CD4-positive, CD25-positive, alpha-beta regulatory T cell (primary cell): ENCODE measurements at regions not wholly inside any gene's neighbourhood (a gene's known extent, or its start where the extent isn't known, plus 50 kb on each side); places are given as distances from the start of the nearest gene placed in this dataset.
A peak's percentile ranks its signal among the peaks of the same experiment; 100 is the strongest.

Source experiments
- ATAC-seq, 2 donors: fragments of 150-1000 bp; cut with Tn5 transposase; one replicate each; pipeline ENCODE4 v1.10.0; 2021; ENCODE audit warnings: low read depth in 2 of 2, moderate number of reproducible peaks in 2 of 2, moderate library complexity in 1 of 2
- DNase-seq, 3 donors: peaks; one replicate each; pipeline versions ENCODE4 v3.0.0 to v3.0.0-alpha.2; 2012 to 2022; ENCODE audit warnings: mixed read lengths in 1 of 3
- H3K27ac ChIP-seq: one replicate; pipeline ENCODE4 v1.7.0; 2013; ENCODE audit warnings: mild to moderate bottlenecking, low read length; ENCODE audit not compliant: insufficient read depth, poor library complexity, severe bottlenecking
- H3K27me3 ChIP-seq: one replicate; pipeline ENCODE4 v1.7.0; 2013; ENCODE audit warnings: low read length; ENCODE audit not compliant: control insufficient read depth, insufficient read depth
- H3K36me3 ChIP-seq: one replicate; pipeline ENCODE4 v1.7.0; 2013; ENCODE audit warnings: mild to moderate bottlenecking, low read length, moderate library complexity; ENCODE audit not compliant: control insufficient read depth, insufficient read depth
- H3K4me1 ChIP-seq: 2 replicates; pipeline ENCODE4 v1.7.0; 2013; ENCODE audit warnings: mild to moderate bottlenecking, low read length; ENCODE audit not compliant: insufficient read depth, control insufficient read depth, poor library complexity, severe bottlenecking
- H3K4me3 ChIP-seq: one replicate; pipeline ENCODE4 v1.7.0; 2013; ENCODE audit warnings: low read depth, mild to moderate bottlenecking, low read length, moderate library complexity
- H3K9me3 ChIP-seq, 2 experiments: 1 replicate in 1 of 2; 2 replicates in 1 of 2; pipeline ENCODE4 v1.7.0; 2013; ENCODE audit warnings: low read length in 2 of 2, mild to moderate bottlenecking in 1 of 2, moderate library complexity in 1 of 2; ENCODE audit not compliant: control insufficient read depth in 2 of 2
- H3K27ac Mint-ChIP-seq, 3 donors: one replicate each; pipeline ENCODE4 v1.8.0; 2020 to 2022; ENCODE audit warnings: mild to moderate bottlenecking in 3 of 3, mixed read lengths in 3 of 3, moderate library complexity in 2 of 3
- H3K27me3 Mint-ChIP-seq: one replicate; pipeline ENCODE4 v1.8.0; 2022; ENCODE audit warnings: mild to moderate bottlenecking, mixed read lengths
- H3K36me3 Mint-ChIP-seq: one replicate; pipeline ENCODE4 v1.8.0; 2020; ENCODE audit warnings: mixed read lengths
- H3K4me1 Mint-ChIP-seq, 4 donors: one replicate each; pipeline ENCODE4 v1.8.0; 2020 to 2022; ENCODE audit warnings: mixed read lengths in 4 of 4, mild to moderate bottlenecking in 1 of 4
- H3K4me3 Mint-ChIP-seq, 4 donors: one replicate each; pipeline ENCODE4 v1.8.0; 2020 to 2022; ENCODE audit warnings: mild to moderate bottlenecking in 4 of 4, mixed read lengths in 4 of 4, moderate library complexity in 3 of 4
- H3K9me3 Mint-ChIP-seq, 7 donors: one replicate each; pipeline ENCODE4 v1.8.0; 2020 to 2022; ENCODE audit warnings: mixed read lengths in 7 of 7, mild to moderate bottlenecking in 3 of 7, moderate library complexity in 2 of 7

GRCh38 chr3:194866236-194866635 is 180.6 kb downstream of the FAM43A start:
- ATAC-seq = no peak
- H3K4me3 ChIP-seq = no peak overlapping the region
- Mint-ChIP-seq H3K9me3 (peaks cover 0 to 2% (median 0%) of the 10 kb centered on the region in 7 donors), H3K4me3 (no peak overlapping the region), H3K36me3 (no peaks in the 10 kb centered on the region), H3K27me3 (peaks cover 20% of the 10 kb centered on the region), H3K27ac (no peak overlapping the region), H3K4me1 (peaks cover 0 to 4% (median 0%) of the 10 kb centered on the region in 4 donors)
- H3K36me3 ChIP-seq = no peaks in the 10 kb centered on the region
- H3K27me3 ChIP-seq = peaks cover 13% of the 10 kb centered on the region
- no peaks in the 10 kb centered on the region for H3K4me1 ChIP-seq
- no peaks in the 10 kb centered on the region for H3K9me3 ChIP-seq
- DNase-seq = no peak
- no peak overlapping the region for H3K27ac ChIP-seq

- H3K27me3 Mint-ChIP-seq = peaks cover 19% of the 10 kb centered on the region
- no peak for ATAC-seq
- H3K27me3 ChIP-seq = peaks cover 8% of the 10 kb centered on the region
- DNase-seq = no peak
- H3K9me3 Mint-ChIP-seq = peaks cover 0 to 3% (median 0%) of the 10 kb centered on the region in 7 donors
- H3K9me3 ChIP-seq = no peaks in the 10 kb centered on the region
- H3K4me3 ChIP-seq = no peak overlapping the region
- no peak overlapping the region for H3K27ac ChIP-seq
- peaks cover 0 to 4% (median 0%) of the 10 kb centered on the region in 4 donors for H3K4me1 Mint-ChIP-seq
- no peaks in the 10 kb centered on the region for H3K36me3 Mint-ChIP-seq
- no peak overlapping the region for H3K4me3 Mint-ChIP-seq
- no peak overlapping the region for H3K27ac Mint-ChIP-seq
- no peaks in the 10 kb centered on the region for H3K4me1 ChIP-seq
- no peaks in the 10 kb centered on the region for H3K36me3 ChIP-seq
These were observed 181.7 kb downstream of the FAM43A start for GRCh38 chr3:194867270-194867983.

GRCh38 chr3:194868831-194869230 is 183.1 kb downstream of the FAM43A start:
- ATAC-seq (no peak), DNase-seq (no peak)
- Mint-ChIP-seq H3K27ac (peak overlapping the region in 1 of 3 donors; percentile 20), H3K27me3 (peaks cover 22% of the 10 kb centered on the region), H3K36me3 (no peaks in the 10 kb centered on the region), H3K4me3 (peak overlapping the region in 1 of 4 donors; percentile 52), H3K4me1 (peaks cover 0 to 4% (median 0%) of the 10 kb centered on the region in 4 donors), H3K9me3 (peaks cover 0 to 3% (median 0%) of the 10 kb centered on the region in 7 donors)
- Histone ChIP-seq H3K36me3 (no peaks in the 10 kb centered on the region), H3K27me3 (peaks cover 8% of the 10 kb centered on the region), H3K4me3 (no peak overlapping the region), H3K4me1 (no peaks in the 10 kb centered on the region), H3K27ac (no peak overlapping the region), H3K9me3 (no peaks in the 10 kb centered on the region)

GRCh38 chr3:194869482-194870169 is 183.9 kb downstream of the FAM43A start:
- no peak overlapping the region for H3K4me3 Mint-ChIP-seq
- H3K27me3 Mint-ChIP-seq = peaks cover 27% of the 10 kb centered on the region
- H3K4me1 ChIP-seq = no peaks in the 10 kb centered on the region
- H3K36me3 ChIP-seq = no peaks in the 10 kb centered on the region
- no peak overlapping the region for H3K4me3 ChIP-seq
- H3K9me3 ChIP-seq = no peaks in the 10 kb centered on the region
- peaks cover 0 to 4% (median 0%) of the 10 kb centered on the region in 4 donors for H3K4me1 Mint-ChIP-seq
- no peak for DNase-seq
- no peak for ATAC-seq
- H3K9me3 Mint-ChIP-seq = peaks cover 0 to 3% (median 0%) of the 10 kb centered on the region in 7 donors
- H3K27ac Mint-ChIP-seq = no peak overlapping the region
- H3K27ac ChIP-seq = no peak overlapping the region
- peaks cover 8% of the 10 kb centered on the region for H3K27me3 ChIP-seq
- no peaks in the 10 kb centered on the region for H3K36me3 Mint-ChIP-seq

- Histone ChIP-seq H3K4me3 (no peak overlapping the region), H3K9me3 (no peaks in the 10 kb centered on the region), H3K27me3 (peaks cover 8% of the 10 kb centered on the region), H3K36me3 (no peaks in the 10 kb centered on the region), H3K27ac (no peak overlapping the region), H3K4me1 (no peaks in the 10 kb centered on the region)
- Mint-ChIP-seq H3K27ac (no peak overlapping the region), H3K36me3 (no peaks in the 10 kb centered on the region), H3K9me3 (peaks cover 0 to 3% (median 0%) of the 10 kb centered on the region in 7 donors), H3K4me3 (no peak overlapping the region), H3K4me1 (peaks cover 0 to 4% (median 0%) of the 10 kb centered on the region in 4 donors), H3K27me3 (peaks cover 23% of the 10 kb centered on the region)
- DNase-seq (no peak), ATAC-seq (no peak)
These were observed 184.9 kb downstream of the FAM43A start for GRCh38 chr3:194870394-194871110.

- H3K4me3 ChIP-seq = no peak overlapping the region
- H3K9me3 ChIP-seq = no peaks in the 10 kb centered on the region
- Mint-ChIP-seq H3K9me3 (peaks cover 0 to 3% (median 0%) of the 10 kb centered on the region in 7 donors), H3K36me3 (no peaks in the 10 kb centered on the region), H3K4me3 (no peak overlapping the region), H3K27ac (no peak overlapping the region), H3K4me1 (peaks cover 0 to 4% (median 0%) of the 10 kb centered on the region in 4 donors), H3K27me3 (peaks cover 23% of the 10 kb centered on the region)
- no peaks in the 10 kb centered on the region for H3K4me1 ChIP-seq
- H3K36me3 ChIP-seq = no peaks in the 10 kb centered on the region
- ATAC-seq = no peak
- H3K27ac ChIP-seq = no peak overlapping the region
- H3K27me3 ChIP-seq = peaks cover 6% of the 10 kb centered on the region
- DNase-seq = no peak
These were observed 185.6 kb downstream of the FAM43A start for GRCh38 chr3:194871143-194871863.

- DNase-seq = no peak
- Histone ChIP-seq H3K4me1 (no peaks in the 10 kb centered on the region), H3K9me3 (no peaks in the 10 kb centered on the region), H3K36me3 (no peaks in the 10 kb centered on the region), H3K27ac (no peak overlapping the region), H3K27me3 (peaks cover 4% of the 10 kb centered on the region), H3K4me3 (no peak overlapping the region)
- peaks cover 0 to 4% (median 0%) of the 10 kb centered on the region in 4 donors for H3K4me1 Mint-ChIP-seq
- peaks cover 0 to 3% (median 0%) of the 10 kb centered on the region in 7 donors for H3K9me3 Mint-ChIP-seq
- peak in 1 of 2 donors; percentile 9 for ATAC-seq
- peaks cover 23% of the 10 kb centered on the region for H3K27me3 Mint-ChIP-seq
- no peak overlapping the region for H3K27ac Mint-ChIP-seq
- H3K36me3 Mint-ChIP-seq = no peaks in the 10 kb centered on the region
- no peak overlapping the region for H3K4me3 Mint-ChIP-seq
These were observed 186.4 kb downstream of the FAM43A start for GRCh38 chr3:194871864-194872668.
